Adrenal gland (tissue), 5 donors: ENCODE measurements at regions not wholly inside any gene's neighbourhood (a gene's known extent, or its start where the extent isn't known, plus 50 kb on each side); places are given as distances from the start of the nearest gene placed in this dataset.

Source experiments
- POLR2A ChIP-seq, 2 donors: fragments of 450-650 bp; IDR thresholded peaks; one replicate each; pipeline ENCODE4 v1.6.1; 2017; ENCODE audit warnings: antibody characterized with exemption in 2 of 2, mild to moderate bottlenecking in 2 of 2, moderate library complexity in 1 of 2
- TF ChIP-seq, protein P1 (sequence below), 6 experiments: fragments of 450-650 bp in 4 of 6; fragments of 200-600 bp in 2 of 6; sonication (generic) in 1 of 6; IDR thresholded peaks; 1 replicate in 5 of 6; 2 replicates in 1 of 6; pipeline versions ENCODE4 v1.5.1 to v1.8.0; 2016 to 2021; ENCODE audit warnings: antibody characterized with exemption in 6 of 6, mild to moderate bottlenecking in 2 of 6, moderate library complexity in 1 of 6
- donor health status: DM: no; HTN: no; CAD: no.

DNA sequence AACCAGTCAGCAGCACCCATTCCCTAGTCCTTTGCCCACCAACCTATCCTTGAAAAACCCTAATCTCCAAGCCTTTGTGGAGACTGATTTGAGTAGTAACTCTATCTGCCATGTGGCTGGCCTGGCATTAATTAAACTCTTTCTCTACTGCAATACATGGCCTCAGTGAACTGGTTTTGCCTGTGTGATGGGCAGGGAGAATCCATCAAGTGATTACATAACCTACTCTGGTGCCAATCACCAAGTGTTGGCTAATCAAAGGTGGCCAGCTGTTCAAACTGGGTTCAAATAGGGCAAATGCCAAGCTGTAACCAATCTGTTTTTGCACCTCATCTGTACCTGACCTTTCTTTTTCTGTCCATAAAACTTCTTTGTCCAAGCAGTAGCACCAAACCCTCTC is 139.8 kb upstream of the XPO1 start:
- TF ChIP-seq, protein P1, sequence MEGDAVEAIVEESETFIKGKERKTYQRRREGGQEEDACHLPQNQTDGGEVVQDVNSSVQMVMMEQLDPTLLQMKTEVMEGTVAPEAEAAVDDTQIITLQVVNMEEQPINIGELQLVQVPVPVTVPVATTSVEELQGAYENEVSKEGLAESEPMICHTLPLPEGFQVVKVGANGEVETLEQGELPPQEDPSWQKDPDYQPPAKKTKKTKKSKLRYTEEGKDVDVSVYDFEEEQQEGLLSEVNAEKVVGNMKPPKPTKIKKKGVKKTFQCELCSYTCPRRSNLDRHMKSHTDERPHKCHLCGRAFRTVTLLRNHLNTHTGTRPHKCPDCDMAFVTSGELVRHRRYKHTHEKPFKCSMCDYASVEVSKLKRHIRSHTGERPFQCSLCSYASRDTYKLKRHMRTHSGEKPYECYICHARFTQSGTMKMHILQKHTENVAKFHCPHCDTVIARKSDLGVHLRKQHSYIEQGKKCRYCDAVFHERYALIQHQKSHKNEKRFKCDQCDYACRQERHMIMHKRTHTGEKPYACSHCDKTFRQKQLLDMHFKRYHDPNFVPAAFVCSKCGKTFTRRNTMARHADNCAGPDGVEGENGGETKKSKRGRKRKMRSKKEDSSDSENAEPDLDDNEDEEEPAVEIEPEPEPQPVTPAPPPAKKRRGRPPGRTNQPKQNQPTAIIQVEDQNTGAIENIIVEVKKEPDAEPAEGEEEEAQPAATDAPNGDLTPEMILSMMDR (IDR thresholded peaks at IDR 0.05), result no peak
- no peak for TF ChIP-seq POLR2A (IDR thresholded peaks at IDR 0.05)
